Duodenal mucosa (tissue), 2 donors: ENCODE measurements at regions not wholly inside any gene's neighbourhood (a gene's known extent, or its start where the extent isn't known, plus 50 kb on each side); places are given as distances from the start of the nearest gene placed in this dataset.

Experiments used
- H3K27ac ChIP-seq: one replicate; pipeline ENCODE4 v1.7.0; 2013; ENCODE audit warnings: low read depth, low read length
- H3K27me3 ChIP-seq, 2 donors: one replicate each; pipeline ENCODE4 v1.7.0; 2013; ENCODE audit warnings: low read length in 2 of 2, control low read depth in 1 of 2; ENCODE audit not compliant: insufficient read depth in 2 of 2, control insufficient read depth in 1 of 2
- H3K36me3 ChIP-seq, 2 donors: one replicate each; pipeline ENCODE4 v1.7.0; 2013; ENCODE audit warnings: low read length in 2 of 2, control low read depth in 1 of 2; ENCODE audit not compliant: insufficient read depth in 2 of 2, control insufficient read depth in 1 of 2
- H3K4me1 ChIP-seq, 2 donors: one replicate each; pipeline ENCODE4 v1.7.0; 2013; ENCODE audit warnings: low read length in 2 of 2, control low read depth in 1 of 2; ENCODE audit not compliant: insufficient read depth in 2 of 2, control insufficient read depth in 1 of 2
- H3K4me3 ChIP-seq, 2 donors: one replicate each; pipeline ENCODE4 v1.7.0; 2013; ENCODE audit warnings: low read length in 2 of 2, low read depth in 1 of 2
- H3K9ac ChIP-seq, 2 donors: one replicate each; pipeline ENCODE4 v1.7.0; 2013; ENCODE audit warnings: low read length in 2 of 2, low read depth in 1 of 2
- H3K9me3 ChIP-seq, 2 donors: one replicate each; pipeline ENCODE4 v1.7.0; 2013; ENCODE audit warnings: low read length in 2 of 2, control low read depth in 1 of 2; ENCODE audit not compliant: control insufficient read depth in 1 of 2

- Histone ChIP-seq H3K27me3 (no peaks in the 10 kb centered on the region), H3K4me1 (peaks cover 13 to 18% of the 10 kb centered on the region in 2 donors), H3K27ac (no peak overlapping the region), H3K9ac (no peak overlapping the region), H3K36me3 (no peaks in the 10 kb centered on the region), H3K4me3 (no peak overlapping the region), H3K9me3 (no peaks in the 10 kb centered on the region)
These were observed 54.4 kb upstream of the RNF24 start for GRCh38 chr20:4069751-4070150.

- Histone ChIP-seq H3K4me1 (peaks cover 23% of the 10 kb centered on the region in 2 donors), H3K36me3 (no peaks in the 10 kb centered on the region), H3K9ac (no peak overlapping the region), H3K4me3 (no peak overlapping the region), H3K27ac (no peak overlapping the region), H3K9me3 (no peaks in the 10 kb centered on the region), H3K27me3 (no peaks in the 10 kb centered on the region)
These were observed 53.4 kb upstream of the RNF24 start for GRCh38 chr20:4068708-4069107.

- no peak overlapping the region for H3K27ac ChIP-seq
These were observed 52.4 kb upstream of the RNF24 start for GRCh38 chr20:4067600-4068261.

GRCh38 chr20:4066551-4066950, 51.2 kb upstream of the RNF24 start:
- H3K9ac ChIP-seq, result no peak overlapping the region
- H3K27me3 ChIP-seq, result no peaks in the 10 kb centered on the region
- H3K36me3 ChIP-seq, result no peaks in the 10 kb centered on the region
- peaks cover 27 to 34% of the 10 kb centered on the region in 2 donors for H3K4me1 ChIP-seq
- no peak overlapping the region for H3K27ac ChIP-seq
- H3K9me3 ChIP-seq, result no peaks in the 10 kb centered on the region
- H3K4me3 ChIP-seq, result no peak overlapping the region

More at GRCh38 chr20:4067600-4068261, 52.4 kb upstream of the RNF24 start:
- H3K4me3 ChIP-seq, result no peak overlapping the region
- no peaks in the 10 kb centered on the region for H3K27me3 ChIP-seq
- no peaks in the 10 kb centered on the region for H3K9me3 ChIP-seq
- H3K4me1 ChIP-seq, result peaks cover 27 to 28% of the 10 kb centered on the region in 2 donors
- no peak overlapping the region for H3K9ac ChIP-seq
- no peaks in the 10 kb centered on the region for H3K36me3 ChIP-seq

GRCh38 chr20:4065391-4065844, 50.1 kb upstream of the RNF24 start:
- H3K27ac ChIP-seq, result no peak overlapping the region
- no peak overlapping the region for H3K4me3 ChIP-seq
- peaks cover 34 to 40% of the 10 kb centered on the region in 2 donors for H3K4me1 ChIP-seq
- H3K9ac ChIP-seq, result no peak overlapping the region
- H3K36me3 ChIP-seq, result no peaks in the 10 kb centered on the region
- H3K27me3 ChIP-seq, result no peaks in the 10 kb centered on the region
- H3K9me3 ChIP-seq, result no peaks in the 10 kb centered on the region
